Tibial nerve (tissue), 4 donors: ENCODE measurements at regions not wholly inside any gene's neighbourhood (a gene's known extent, or its start where the extent isn't known, plus 50 kb on each side); places are given as distances from the start of the nearest gene placed in this dataset.
A peak's percentile ranks its signal among the peaks of the same experiment; 100 is the strongest.

Experiments
- DNase-seq, 2 donors: peaks; one replicate each; pipeline ENCODE4 v3.0.0-alpha.2; 2019; ENCODE audit warnings: low spot score in 2 of 2
- H3K27ac ChIP-seq, 4 donors: fragments of 200-600 bp; sonication (generic) in 3 of 4; one replicate each; pipeline ENCODE4 v1.5.1; 2017 to 2019; ENCODE audit warnings: mild to moderate bottlenecking in 1 of 4
- H3K27me3 ChIP-seq, 2 donors: fragments of 200-600 bp; sonication (generic) in 1 of 2; one replicate each; pipeline versions ENCODE4 v1.5.1 to v1.6.0; 2017 to 2019
- H3K36me3 ChIP-seq, 3 donors: fragments of 200-600 bp; sonication (generic); one replicate each; pipeline ENCODE4 v1.5.1; 2018 to 2019
- H3K4me1 ChIP-seq, 4 donors: fragments of 200-600 bp; sonication (generic) in 3 of 4; one replicate each; pipeline ENCODE4 v1.5.1; 2017 to 2019
- H3K4me3 ChIP-seq, 4 donors: fragments of 200-600 bp; sonication (generic) in 3 of 4; one replicate each; pipeline ENCODE4 v1.5.1; 2017 to 2019; ENCODE audit warnings: mild to moderate bottlenecking in 1 of 4, moderate library complexity in 1 of 4
- H3K9me3 ChIP-seq, 4 donors: fragments of 200-600 bp; sonication (generic) in 3 of 4; one replicate each; pipeline ENCODE4 v1.5.1; 2017 to 2019
- CTCF ChIP-seq, 5 experiments: fragments of 200-600 bp in 3 of 5; fragments of 450-650 bp in 2 of 5; sonication (generic) in 3 of 5; IDR thresholded peaks; one replicate each; pipeline ENCODE4 v1.5.1; 2016 to 2019; ENCODE audit warnings: antibody characterized with exemption in 5 of 5, mild to moderate bottlenecking in 3 of 5, moderate library complexity in 2 of 5
- EP300 ChIP-seq, 2 donors: sonication (generic); formaldehyde crosslinking; IDR thresholded peaks; one replicate each; pipeline ENCODE4 v1.6.1; 2017; ENCODE audit warnings: antibody characterized with exemption in 2 of 2, mild to moderate bottlenecking in 1 of 2
- POLR2A ChIP-seq, 2 donors: fragments of 450-650 bp; IDR thresholded peaks; one replicate each; pipeline ENCODE4 v1.6.1; 2017; ENCODE audit warnings: antibody characterized with exemption in 2 of 2, mild to moderate bottlenecking in 2 of 2, moderate library complexity in 2 of 2
- WGBS, 2 donors: methylation state at CpG; one replicate each; pipeline ENCODE4 v1.1.5; 2018; 5-methylcytosine and 5-hydroxymethylcytosine counted together

GRCh38 chr6:139522511-139523220, 148.2 kb upstream of the CITED2 start:
- no peaks in the 10 kb centered on the region for H3K27me3 ChIP-seq
- WGBS, 2 donors: 59 to 62% methylated on average over 3 of the region's 3 CpGs
- no peaks in the 10 kb centered on the region for H3K9me3 ChIP-seq
- no peaks in the 10 kb centered on the region for H3K36me3 ChIP-seq
- H3K27ac ChIP-seq: no peak overlapping the region
- no peaks in the 10 kb centered on the region for H3K4me1 ChIP-seq
- no peak overlapping the region for H3K4me3 ChIP-seq
- no peak for DNase-seq
- TF ChIP-seq POLR2A (IDR thresholded peaks at IDR 0.05): no peak
- TF ChIP-seq EP300 (IDR thresholded peaks at IDR 0.05): no peak
- no peak for TF ChIP-seq CTCF (IDR thresholded peaks at IDR 0.05)

- H3K4me3 ChIP-seq: no peak overlapping the region
- no peaks in the 10 kb centered on the region for H3K27me3 ChIP-seq
- no peak overlapping the region for H3K27ac ChIP-seq
- H3K36me3 ChIP-seq: no peaks in the 10 kb centered on the region
- no peak for DNase-seq
- TF ChIP-seq CTCF (IDR thresholded peaks at IDR 0.05) (no peak), POLR2A (IDR thresholded peaks at IDR 0.05) (no peak), EP300 (IDR thresholded peaks at IDR 0.05) (no peak)
- H3K4me1 ChIP-seq: no peaks in the 10 kb centered on the region
- WGBS, 2 donors: 90 to 94% methylated on average over 3 of the region's 3 CpGs
- no peaks in the 10 kb centered on the region for H3K9me3 ChIP-seq
These were observed 146.9 kb upstream of the CITED2 start for GRCh38 chr6:139521338-139521737.

GRCh38 chr6:139520321-139520768, 145.9 kb upstream of the CITED2 start:
- Histone ChIP-seq H3K27ac (no peak overlapping the region), H3K4me3 (no peak overlapping the region), H3K36me3 (no peaks in the 10 kb centered on the region), H3K27me3 (no peaks in the 10 kb centered on the region), H3K9me3 (no peaks in the 10 kb centered on the region), H3K4me1 (no peaks in the 10 kb centered on the region)
- no peak for TF ChIP-seq EP300 (IDR thresholded peaks at IDR 0.05)
- no peak for TF ChIP-seq CTCF (IDR thresholded peaks at IDR 0.05)
- no peak for TF ChIP-seq POLR2A (IDR thresholded peaks at IDR 0.05)
- WGBS, 2 donors: 93 to 97% methylated on average over 3 of the region's 3 CpGs
- no peak for DNase-seq

GRCh38 chr6:139519571-139520031, 145.2 kb upstream of the CITED2 start:
- TF ChIP-seq EP300 (IDR thresholded peaks at IDR 0.05) (peak in 1 of 2 donors; percentile 34), CTCF (IDR thresholded peaks at IDR 0.05) (no peak)
- no peak overlapping the region for H3K4me3 ChIP-seq
- H3K9me3 ChIP-seq: no peaks in the 10 kb centered on the region
- H3K27ac ChIP-seq: no peak overlapping the region
- H3K36me3 ChIP-seq: no peaks in the 10 kb centered on the region
- no peaks in the 10 kb centered on the region for H3K27me3 ChIP-seq
- 83 to 88% methylated on average over 5 of the region's 5 CpGs for WGBS, 2 donors
- no peak for DNase-seq
- no peaks in the 10 kb centered on the region for H3K4me1 ChIP-seq

- H3K36me3 ChIP-seq: no peaks in the 10 kb centered on the region
- no peak for DNase-seq
- H3K27ac ChIP-seq: no peak overlapping the region
- WGBS, 2 donors: 82 to 86% methylated on average over 5 of the region's 5 CpGs
- H3K4me1 ChIP-seq: no peaks in the 10 kb centered on the region
- TF ChIP-seq POLR2A (IDR thresholded peaks at IDR 0.05) (no peak), EP300 (IDR thresholded peaks at IDR 0.05) (no peak), CTCF (IDR thresholded peaks at IDR 0.05) (no peak)
- H3K9me3 ChIP-seq: no peaks in the 10 kb centered on the region
- no peaks in the 10 kb centered on the region for H3K27me3 ChIP-seq
- no peak overlapping the region for H3K4me3 ChIP-seq
These were observed 144.6 kb upstream of the CITED2 start for GRCh38 chr6:139519097-139519496.
